ENCODE measurements at regions not wholly inside any gene's neighbourhood (a gene's known extent, or its start where the extent isn't known, plus 50 kb on each side); places are given as distances from the start of the nearest gene placed in this dataset.
"Not testable (repeated sequence)": the region's sequence is repeated elsewhere in the genome, so short reads cannot be mapped to it uniquely, and the experiment has no call there.

DNA sequence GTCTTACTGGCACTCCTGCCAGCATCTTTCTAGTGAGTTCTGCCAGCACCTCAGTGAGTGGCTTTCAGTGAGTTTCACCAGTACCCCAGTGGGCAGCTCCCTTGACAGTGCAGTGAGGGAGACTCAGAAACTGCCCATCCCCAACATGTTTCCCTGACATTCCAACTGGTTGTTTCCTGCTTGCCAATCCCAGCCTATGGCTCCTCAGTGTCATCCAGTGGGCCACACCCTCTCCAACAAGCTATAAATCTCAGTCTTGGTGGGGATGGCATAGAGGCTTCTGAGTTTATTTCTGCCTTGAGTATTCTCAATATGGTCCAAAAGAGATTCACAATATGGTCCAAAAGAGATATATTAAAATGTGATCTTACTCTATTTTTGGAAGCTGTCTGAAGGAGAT is 461.2 kb upstream of the NR3C2 start:
- TF ChIP-seq BACH2 (CRISPR knock-in tag; IDR thresholded peaks at IDR 0.05; ENCODE audit: borderline replicate concordance) = no peak
- TF ChIP-seq ZNF70 (CRISPR knock-in tag; IDR thresholded peaks at IDR 0.05) = no peak
- no peak for TF ChIP-seq SNAI2 (CRISPR knock-in tag; IDR thresholded peaks at IDR 0.05)
- TF ChIP-seq GLIS3 (CRISPR knock-in tag; IDR thresholded peaks at IDR 0.05) = no peak
- TF ChIP-seq, protein P1, sequence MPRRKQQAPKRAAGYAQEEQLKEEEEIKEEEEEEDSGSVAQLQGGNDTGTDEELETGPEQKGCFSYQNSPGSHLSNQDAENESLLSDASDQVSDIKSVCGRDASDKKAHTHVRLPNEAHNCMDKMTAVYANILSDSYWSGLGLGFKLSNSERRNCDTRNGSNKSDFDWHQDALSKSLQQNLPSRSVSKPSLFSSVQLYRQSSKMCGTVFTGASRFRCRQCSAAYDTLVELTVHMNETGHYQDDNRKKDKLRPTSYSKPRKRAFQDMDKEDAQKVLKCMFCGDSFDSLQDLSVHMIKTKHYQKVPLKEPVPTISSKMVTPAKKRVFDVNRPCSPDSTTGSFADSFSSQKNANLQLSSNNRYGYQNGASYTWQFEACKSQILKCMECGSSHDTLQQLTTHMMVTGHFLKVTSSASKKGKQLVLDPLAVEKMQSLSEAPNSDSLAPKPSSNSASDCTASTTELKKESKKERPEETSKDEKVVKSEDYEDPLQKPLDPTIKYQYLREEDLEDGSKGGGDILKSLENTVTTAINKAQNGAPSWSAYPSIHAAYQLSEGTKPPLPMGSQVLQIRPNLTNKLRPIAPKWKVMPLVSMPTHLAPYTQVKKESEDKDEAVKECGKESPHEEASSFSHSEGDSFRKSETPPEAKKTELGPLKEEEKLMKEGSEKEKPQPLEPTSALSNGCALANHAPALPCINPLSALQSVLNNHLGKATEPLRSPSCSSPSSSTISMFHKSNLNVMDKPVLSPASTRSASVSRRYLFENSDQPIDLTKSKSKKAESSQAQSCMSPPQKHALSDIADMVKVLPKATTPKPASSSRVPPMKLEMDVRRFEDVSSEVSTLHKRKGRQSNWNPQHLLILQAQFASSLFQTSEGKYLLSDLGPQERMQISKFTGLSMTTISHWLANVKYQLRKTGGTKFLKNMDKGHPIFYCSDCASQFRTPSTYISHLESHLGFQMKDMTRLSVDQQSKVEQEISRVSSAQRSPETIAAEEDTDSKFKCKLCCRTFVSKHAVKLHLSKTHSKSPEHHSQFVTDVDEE (CRISPR knock-in tag; IDR thresholded peaks at IDR 0.05) = no peak
- ATAC-seq = no peak

DNA sequence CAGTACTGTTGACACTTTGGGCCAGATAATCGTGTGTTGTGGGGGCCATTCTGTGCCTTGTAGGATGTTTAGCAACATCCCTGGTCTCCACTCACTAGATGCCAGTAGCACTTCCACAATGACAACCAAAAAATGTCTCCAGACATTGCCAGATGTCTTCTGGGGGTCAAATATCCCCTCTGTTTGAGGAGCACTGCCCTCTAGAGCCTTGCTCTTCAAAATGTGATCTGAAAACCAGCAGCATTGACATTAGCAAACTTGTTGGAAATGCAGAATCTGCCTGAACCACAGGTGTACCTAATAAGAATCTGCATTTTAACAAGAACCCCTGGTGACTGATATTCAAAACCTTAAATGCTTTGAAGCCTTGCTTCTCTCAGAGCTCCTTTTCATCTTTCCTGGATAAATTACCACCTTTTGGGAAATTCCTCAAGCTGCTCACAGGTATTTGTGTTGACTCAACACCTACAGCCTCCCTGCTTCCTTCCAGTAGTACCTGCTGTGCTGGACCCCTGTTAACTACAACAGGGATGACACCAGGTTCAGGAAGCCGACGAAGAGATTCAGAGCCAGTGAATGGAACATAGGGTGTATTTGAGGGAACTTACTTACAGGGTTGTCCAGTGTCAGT is 459.0 kb upstream of the NR3C2 start:
- no peak for ATAC-seq
- TF ChIP-seq ZFP3 (CRISPR knock-in tag; IDR thresholded peaks at IDR 0.05) = no peak
- TF ChIP-seq ZNF565 (CRISPR knock-in tag; conservative IDR thresholded peaks at IDR 0.05; ENCODE audit: low read depth) = no peak
- TF ChIP-seq BACH2 (CRISPR knock-in tag; IDR thresholded peaks at IDR 0.05; ENCODE audit: borderline replicate concordance) = no peak
- TF ChIP-seq ISL1 (CRISPR knock-in tag; IDR thresholded peaks at IDR 0.05) = no peak
- no peak for TF ChIP-seq ESRRG (CRISPR knock-in tag; IDR thresholded peaks at IDR 0.05)
- TF ChIP-seq ZNF70 (CRISPR knock-in tag; IDR thresholded peaks at IDR 0.05) = no peak
- no peak for TF ChIP-seq ZC3H10 (CRISPR knock-in tag; IDR thresholded peaks at IDR 0.05)
- no peak for TF ChIP-seq RARB (CRISPR knock-in tag; IDR thresholded peaks at IDR 0.05)
- no peak for TF ChIP-seq OSR1 (CRISPR knock-in tag; IDR thresholded peaks at IDR 0.05)
- TF ChIP-seq SNAI2 (CRISPR knock-in tag; IDR thresholded peaks at IDR 0.05) = no peak
- TF ChIP-seq, protein P1 (CRISPR knock-in tag; IDR thresholded peaks at IDR 0.05) = no peak
- TF ChIP-seq, protein P2, sequence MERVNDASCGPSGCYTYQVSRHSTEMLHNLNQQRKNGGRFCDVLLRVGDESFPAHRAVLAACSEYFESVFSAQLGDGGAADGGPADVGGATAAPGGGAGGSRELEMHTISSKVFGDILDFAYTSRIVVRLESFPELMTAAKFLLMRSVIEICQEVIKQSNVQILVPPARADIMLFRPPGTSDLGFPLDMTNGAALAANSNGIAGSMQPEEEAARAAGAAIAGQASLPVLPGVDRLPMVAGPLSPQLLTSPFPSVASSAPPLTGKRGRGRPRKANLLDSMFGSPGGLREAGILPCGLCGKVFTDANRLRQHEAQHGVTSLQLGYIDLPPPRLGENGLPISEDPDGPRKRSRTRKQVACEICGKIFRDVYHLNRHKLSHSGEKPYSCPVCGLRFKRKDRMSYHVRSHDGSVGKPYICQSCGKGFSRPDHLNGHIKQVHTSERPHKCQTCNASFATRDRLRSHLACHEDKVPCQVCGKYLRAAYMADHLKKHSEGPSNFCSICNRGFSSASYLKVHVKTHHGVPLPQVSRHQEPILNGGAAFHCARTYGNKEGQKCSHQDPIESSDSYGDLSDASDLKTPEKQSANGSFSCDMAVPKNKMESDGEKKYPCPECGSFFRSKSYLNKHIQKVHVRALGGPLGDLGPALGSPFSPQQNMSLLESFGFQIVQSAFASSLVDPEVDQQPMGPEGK (CRISPR knock-in tag; IDR thresholded peaks at IDR 0.05; ENCODE audit: borderline replicate concordance) = no peak
- no peak for TF ChIP-seq GLIS3 (CRISPR knock-in tag; IDR thresholded peaks at IDR 0.05)
- TF ChIP-seq CSDC2 (CRISPR knock-in tag; IDR thresholded peaks at IDR 0.05) = no peak
- no peak for TF ChIP-seq ARNTL (CRISPR knock-in tag; IDR thresholded peaks at IDR 0.05; ENCODE audit: borderline replicate concordance, low read depth)
- TF ChIP-seq, protein P3, sequence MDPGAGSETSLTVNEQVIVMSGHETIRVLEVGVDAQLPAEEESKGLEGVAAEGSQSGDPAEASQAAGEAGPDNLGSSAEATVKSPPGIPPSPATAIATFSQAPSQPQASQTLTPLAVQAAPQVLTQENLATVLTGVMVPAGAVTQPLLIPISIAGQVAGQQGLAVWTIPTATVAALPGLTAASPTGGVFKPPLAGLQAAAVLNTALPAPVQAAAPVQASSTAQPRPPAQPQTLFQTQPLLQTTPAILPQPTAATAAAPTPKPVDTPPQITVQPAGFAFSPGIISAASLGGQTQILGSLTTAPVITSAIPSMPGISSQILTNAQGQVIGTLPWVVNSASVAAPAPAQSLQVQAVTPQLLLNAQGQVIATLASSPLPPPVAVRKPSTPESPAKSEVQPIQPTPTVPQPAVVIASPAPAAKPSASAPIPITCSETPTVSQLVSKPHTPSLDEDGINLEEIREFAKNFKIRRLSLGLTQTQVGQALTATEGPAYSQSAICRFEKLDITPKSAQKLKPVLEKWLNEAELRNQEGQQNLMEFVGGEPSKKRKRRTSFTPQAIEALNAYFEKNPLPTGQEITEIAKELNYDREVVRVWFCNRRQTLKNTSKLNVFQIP (CRISPR knock-in tag; IDR thresholded peaks at IDR 0.05; ENCODE audit: borderline replicate concordance, low read depth) = no peak
- TF ChIP-seq ZFP30 (CRISPR knock-in tag; IDR thresholded peaks at IDR 0.05) = no peak
- TF ChIP-seq TCF4 (CRISPR knock-in tag; IDR thresholded peaks at IDR 0.05; ENCODE audit: borderline replicate concordance) = no peak
- TF ChIP-seq ZNF8 (CRISPR knock-in tag; IDR thresholded peaks at IDR 0.05) = no peak

DNA sequence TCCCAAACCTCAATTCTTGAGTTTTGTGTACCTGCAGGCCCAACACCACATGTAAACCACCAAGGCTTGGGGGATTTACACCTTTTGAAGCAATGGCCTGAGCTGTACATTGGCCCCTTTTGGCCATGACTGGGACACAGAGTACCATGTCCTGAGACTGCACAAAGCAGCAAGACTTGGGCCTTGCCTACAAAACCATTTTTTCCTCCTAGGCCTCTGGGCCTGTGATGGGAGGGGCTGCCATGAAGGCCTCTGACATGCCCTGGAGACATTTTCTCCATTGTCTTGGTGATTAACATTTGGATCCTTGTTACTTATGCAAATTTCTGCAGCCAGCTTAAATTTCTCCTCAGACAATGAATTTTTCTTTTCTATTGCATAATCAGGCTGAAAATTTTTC is 455.9 kb upstream of the NR3C2 start:
- not testable (repeated sequence) for ATAC-seq

DNA sequence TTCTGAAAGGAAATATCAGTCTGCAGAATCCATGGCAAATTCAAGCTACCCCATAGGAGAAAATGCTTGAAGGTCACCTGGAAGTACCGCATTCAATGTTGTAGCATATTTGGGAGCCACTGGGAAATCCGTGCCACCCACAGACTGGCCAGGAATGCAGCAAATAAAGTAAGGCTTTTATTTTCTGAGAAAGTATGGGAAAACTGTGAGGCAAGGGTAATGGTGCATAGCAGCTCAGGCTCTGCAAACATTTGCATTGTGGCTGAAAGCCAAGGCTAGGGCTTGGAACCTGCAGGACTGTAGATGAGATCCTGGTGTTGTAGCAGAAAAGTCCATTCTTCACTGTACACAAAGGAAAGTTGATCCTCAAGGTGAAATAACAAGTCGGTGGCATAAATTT is 450.9 kb upstream of the NR3C2 start:
- no peak for ATAC-seq
- TF ChIP-seq GLIS3 (CRISPR knock-in tag; IDR thresholded peaks at IDR 0.05) (no peak), ZFP3 (CRISPR knock-in tag; IDR thresholded peaks at IDR 0.05) (no peak), ZNF565 (CRISPR knock-in tag; conservative IDR thresholded peaks at IDR 0.05; ENCODE audit: low read depth) (no peak), TOX (CRISPR knock-in tag; IDR thresholded peaks at IDR 0.05; ENCODE audit: borderline replicate concordance) (no peak), TCF4 (CRISPR knock-in tag; IDR thresholded peaks at IDR 0.05; ENCODE audit: borderline replicate concordance) (no peak)
- TF ChIP-seq, protein P3 (CRISPR knock-in tag; IDR thresholded peaks at IDR 0.05; ENCODE audit: borderline replicate concordance, low read depth) = no peak
- TF ChIP-seq, protein P1 (CRISPR knock-in tag; IDR thresholded peaks at IDR 0.05) = no peak
